ENCODE measurements at regions not wholly inside any gene's neighbourhood (a gene's known extent, or its start where the extent isn't known, plus 50 kb on each side); places are given as distances from the start of the nearest gene placed in this dataset.

- DNase-seq, result no peak
These were observed 582.2 kb downstream of the FGF9 start for GRCh38 chr13:22253107-22253506.

- DNase-seq, result no peak
These were observed 585.3 kb downstream of the FGF9 start for GRCh38 chr13:22256111-22256639.

GRCh38 chr13:22262001-22262885, 591.4 kb downstream of the FGF9 start:
- no peak for DNase-seq

DNA sequence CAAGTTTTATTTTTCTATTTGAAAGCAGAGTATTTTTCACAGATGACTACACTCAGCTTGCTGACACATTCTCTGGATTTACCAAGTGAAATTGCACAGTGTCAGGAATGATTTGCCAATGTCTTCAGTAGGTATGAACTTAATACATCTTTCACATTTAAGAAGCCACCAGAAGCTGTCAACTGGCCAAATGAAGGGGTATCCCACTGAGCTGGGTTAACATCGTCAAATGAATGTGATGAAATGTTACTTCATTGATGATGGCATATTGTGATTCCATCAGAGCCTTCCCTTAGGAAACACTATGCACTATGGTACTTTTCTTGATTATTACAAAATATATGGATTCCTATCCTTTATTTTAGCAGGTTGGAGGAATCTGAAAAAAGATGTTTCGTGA, 592.3 kb downstream of the FGF9 start:
- no peak for DNase-seq

- no peak for DNase-seq
These were observed 594.7 kb downstream of the FGF9 start for GRCh38 chr13:22265563-22265962.

DNA sequence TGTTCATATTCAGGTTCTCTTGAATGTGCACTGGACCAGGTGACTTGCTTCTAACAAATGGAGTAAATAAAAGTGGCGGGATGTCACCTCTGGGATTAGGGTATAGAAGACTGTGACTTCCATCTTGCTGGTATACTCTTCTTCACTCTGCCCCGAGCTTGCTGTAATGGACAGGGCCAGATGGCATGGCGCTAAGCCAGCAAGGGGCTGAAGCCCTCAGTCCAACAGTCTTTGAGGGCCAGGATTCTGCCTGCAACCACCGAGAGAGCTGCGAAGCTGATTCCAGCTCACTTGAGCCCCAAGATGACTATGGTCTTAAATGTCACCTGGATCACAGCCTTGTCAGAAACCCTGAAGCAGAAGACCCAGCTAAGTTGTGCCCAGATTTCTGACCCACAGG, 600.0 kb downstream of the FGF9 start:
- DNase-seq, result no peak

- no peak for DNase-seq
These were observed 601.0 kb downstream of the FGF9 start for GRCh38 chr13:22271903-22272302.

- DNase-seq, result no peak
These were observed 604.5 kb downstream of the FGF9 start for GRCh38 chr13:22275393-22275792.

DNA sequence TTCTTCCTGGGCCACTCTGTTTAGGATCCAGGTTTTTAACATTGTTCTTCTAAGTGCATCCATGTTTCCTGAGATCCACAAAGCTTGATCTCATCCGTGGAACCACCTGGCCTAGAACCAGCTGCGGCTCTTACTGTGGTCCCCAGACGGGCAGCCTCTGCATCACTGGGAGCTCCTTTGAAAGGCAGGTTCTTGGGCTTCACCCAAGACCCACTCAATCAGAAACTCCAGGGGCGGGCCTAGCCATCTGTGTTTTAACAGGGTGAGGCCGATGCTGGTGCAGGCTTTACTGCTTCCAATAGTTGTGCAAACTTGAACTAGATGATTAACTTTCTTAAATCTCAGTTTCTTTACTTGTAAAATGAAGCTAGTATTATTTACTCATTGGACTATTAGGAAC, 605.7 kb downstream of the FGF9 start:
- DNase-seq, result no peak

DNA sequence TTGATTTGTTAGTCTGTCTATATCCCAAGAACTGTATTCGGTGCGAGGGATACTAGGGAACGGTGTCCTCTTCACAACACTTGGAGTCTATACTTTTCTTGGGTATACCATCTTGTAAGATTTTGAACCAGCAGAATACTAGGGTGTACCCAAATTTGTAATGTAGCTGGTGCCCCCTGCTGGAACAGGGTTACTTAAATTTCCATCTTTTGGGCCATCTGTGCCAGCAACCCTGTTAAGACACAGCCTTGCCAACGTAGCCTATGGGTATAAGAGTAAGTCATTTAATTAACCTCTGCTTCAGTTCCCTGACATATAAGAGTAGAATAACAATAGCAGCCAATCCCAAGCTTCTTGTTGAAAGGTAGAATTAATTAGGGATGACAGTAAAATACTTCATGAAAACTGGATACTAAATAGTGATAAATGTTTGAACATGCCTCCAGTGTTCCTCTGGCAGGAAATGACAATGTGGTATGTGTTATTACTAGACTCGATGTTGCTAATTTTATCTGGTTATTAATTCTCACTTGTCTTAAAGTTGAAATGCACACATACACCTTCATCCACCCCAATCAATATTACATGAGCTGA, 607.6 kb downstream of the FGF9 start:
- DNase-seq, result no peak

- no peak for DNase-seq
These were observed 615.0 kb downstream of the FGF9 start for GRCh38 chr13:22285867-22286266.

DNA sequence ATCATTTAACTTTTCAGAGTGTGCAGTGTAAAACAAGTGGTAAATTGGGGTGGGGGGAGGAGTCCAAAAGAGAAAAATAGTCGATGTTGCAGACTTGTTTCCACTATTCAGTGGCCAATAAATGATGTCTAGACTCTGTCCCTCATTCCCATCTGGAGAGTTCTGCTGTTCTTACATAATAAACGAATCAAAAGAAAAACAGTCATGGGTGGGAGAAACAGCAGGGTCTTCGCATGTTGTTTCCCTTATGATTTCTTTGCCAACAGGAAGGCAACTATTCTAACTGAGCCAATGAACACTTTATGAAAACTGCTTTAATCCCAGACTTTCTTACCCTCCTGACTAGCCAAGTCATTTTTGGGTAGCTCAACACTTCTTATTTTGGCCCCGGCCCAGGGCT, 615.5 kb downstream of the FGF9 start:
- DNase-seq, result no peak

- DNase-seq, result no peak
These were observed 616.6 kb downstream of the FGF9 start for GRCh38 chr13:22287343-22287920.

GRCh38 chr13:22288496-22288895, 617.6 kb downstream of the FGF9 start:
- no peak for DNase-seq

DNA sequence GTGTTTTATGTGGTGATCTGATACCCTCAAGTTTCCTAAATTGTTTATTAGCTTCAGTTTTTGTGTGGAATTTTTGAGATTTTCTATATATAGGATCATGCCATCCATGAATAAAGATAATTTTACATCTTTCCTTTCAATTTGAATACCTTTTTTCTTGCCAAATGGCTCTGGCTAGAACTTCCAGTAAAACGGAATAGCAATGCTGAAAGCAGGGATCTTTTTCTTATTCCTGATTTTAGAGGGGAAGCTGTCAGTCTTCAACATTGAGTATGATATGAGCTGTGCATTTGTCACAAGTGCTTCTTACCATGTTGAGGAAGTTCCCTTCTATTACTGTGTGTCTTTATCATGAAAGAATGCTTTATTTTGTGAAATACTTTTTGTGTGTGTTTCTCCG, 618.8 kb downstream of the FGF9 start:
- DNase-seq, result no peak

GRCh38 chr13:22298530-22298929, 627.7 kb downstream of the FGF9 start:
- no peak for DNase-seq

DNA sequence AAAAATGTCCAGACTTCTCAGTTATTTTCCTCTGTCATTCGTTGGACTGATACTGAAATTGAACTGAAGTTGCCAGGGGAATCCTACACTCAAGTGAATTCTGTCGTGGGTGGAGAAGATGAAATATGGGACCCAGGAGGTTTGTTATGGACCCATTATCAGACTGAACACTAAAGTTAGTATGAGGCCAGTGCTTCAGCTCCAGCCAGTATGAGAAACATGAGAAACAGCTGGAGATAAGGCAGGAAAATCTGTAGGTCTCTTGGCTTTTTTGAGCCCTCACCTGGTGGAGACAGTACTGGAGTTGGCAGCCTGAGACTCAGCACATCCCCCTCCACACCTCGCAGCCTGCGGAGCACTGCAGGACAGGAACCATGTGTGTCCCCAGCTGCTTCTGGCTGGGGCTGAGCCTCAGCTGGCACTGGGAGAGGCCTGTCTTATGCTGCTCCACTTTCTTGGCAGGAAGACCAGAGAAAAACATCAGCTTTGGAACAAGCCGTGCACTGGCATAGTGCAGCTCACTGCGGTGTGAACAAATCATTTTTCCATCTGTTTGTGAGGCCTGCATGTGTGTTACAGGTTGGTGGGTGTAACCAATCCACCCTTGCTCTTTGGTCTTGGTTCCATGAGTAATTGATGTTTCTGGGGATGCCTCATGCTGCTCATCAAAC, 641.0 kb downstream of the FGF9 start:
- DNase-seq, result peak; percentile 82

- DNase-seq, result no peak
These were observed 641.5 kb downstream of the FGF9 start for GRCh38 chr13:22312405-22312803.

DNA sequence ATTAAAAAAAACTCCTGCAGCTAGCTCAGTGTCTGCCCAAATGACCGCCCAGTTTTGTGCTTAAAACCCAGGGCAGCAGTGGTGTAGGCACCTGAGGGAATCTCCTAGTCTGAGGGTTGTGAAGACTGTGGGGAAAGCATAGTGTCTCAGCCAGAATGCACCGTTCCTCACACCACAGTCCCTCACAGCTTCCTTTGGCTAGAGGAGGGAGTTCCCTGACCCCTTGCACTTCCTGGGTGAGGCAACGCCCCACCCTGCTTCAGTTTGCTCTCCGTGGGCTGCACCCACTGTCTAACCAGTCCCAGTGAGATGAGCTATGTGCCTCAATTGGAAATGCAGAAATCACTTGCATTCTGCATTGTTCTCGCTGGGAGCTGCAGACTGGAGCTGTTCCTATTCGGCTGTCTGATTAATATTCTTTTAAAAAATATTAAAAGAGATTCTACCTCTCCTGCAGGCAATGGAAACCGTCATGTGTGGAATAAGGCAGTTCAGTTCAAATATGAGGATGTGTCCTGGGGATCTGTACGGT, 645.7 kb downstream of the FGF9 start:
- no peak for DNase-seq

DNA sequence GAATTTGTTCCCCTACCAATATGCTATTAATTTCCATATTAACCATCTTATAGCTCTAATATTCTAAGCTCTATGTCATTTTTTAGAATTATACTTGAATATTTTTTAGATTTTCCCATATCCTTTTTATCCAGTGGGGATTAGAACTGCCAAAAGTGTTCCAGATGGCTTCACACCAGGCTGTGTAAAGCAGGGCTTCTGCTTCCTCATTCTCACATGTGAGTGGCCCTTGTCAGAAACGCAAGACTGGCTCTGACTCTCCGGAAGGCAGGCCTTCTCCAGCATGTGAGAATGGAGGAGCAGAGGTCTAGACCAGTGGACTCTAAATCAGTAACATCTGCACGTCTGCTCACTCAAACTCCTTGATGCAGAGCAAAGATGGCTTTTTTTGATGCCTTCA, 650.1 kb downstream of the FGF9 start:
- no peak for DNase-seq

GRCh38 chr13:22325761-22326160, 654.9 kb downstream of the FGF9 start:
- DNase-seq, result no peak

DNA sequence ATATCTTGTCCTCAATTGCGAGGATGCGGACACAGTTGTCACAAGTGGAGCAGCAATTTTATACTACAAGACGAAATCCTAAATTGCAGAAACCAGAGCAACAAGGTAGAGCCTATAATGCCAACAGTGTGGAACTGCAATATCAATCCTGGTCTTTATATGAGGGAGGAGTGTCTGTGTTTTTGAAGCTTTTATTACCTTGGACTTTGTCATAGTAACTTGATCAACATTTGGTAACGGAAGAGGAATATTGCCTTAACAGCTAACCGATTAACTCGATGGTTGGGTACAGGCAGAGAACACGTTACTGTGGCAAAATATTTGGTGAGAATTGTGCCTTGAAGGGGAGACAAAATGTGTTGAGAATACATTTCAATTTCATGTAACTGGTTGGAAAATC, 661.5 kb downstream of the FGF9 start:
- no peak for DNase-seq

DNA sequence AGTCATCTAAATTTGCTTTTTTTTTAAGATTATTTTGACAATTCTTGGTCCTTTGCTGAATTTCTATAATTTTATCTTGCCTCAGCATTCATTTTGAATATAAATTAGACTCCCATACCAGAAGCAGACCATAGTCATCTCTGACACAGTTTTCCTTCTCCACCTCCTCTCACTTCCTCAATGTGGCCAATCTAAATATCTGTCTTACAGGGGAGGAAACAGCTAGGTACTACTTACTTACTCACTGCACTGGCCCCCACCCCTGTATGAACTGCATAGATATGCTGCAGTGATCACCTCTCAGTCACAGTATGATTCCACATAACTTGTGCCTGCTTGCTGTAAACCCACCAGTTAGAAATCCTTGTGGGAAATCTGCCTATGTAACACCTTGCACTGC, 665.6 kb downstream of the FGF9 start:
- no peak for DNase-seq

All from left hindlimb (tissue), 1 donor.